Fibroblast of the aortic adventitia (primary cell): ENCODE measurements at regions not wholly inside any gene's neighbourhood (a gene's known extent, or its start where the extent isn't known, plus 50 kb on each side); places are given as distances from the start of the nearest gene placed in this dataset.
A peak's percentile ranks its signal among the peaks of the same experiment; 100 is the strongest.

Experiments
- DNase-seq: peaks from one replicate; pipeline ENCODE4 v3.0.0-alpha.2; 2010; ENCODE audit warnings: low read depth
- H3K4me3 ChIP-seq: 2 replicates; pipeline ENCODE4 v1.5.1; 2011; ENCODE audit warnings: low read depth, mild to moderate bottlenecking, control low read depth, low read length, moderate library complexity
- TF ChIP-seq, protein P1 (sequence below): IDR thresholded peaks from 2 replicates; pipeline ENCODE4 v1.5.1; 2011; ENCODE audit warnings: mild to moderate bottlenecking, low read length, control low read depth, inconsistent platforms; ENCODE audit not compliant: insufficient read depth

DNA sequence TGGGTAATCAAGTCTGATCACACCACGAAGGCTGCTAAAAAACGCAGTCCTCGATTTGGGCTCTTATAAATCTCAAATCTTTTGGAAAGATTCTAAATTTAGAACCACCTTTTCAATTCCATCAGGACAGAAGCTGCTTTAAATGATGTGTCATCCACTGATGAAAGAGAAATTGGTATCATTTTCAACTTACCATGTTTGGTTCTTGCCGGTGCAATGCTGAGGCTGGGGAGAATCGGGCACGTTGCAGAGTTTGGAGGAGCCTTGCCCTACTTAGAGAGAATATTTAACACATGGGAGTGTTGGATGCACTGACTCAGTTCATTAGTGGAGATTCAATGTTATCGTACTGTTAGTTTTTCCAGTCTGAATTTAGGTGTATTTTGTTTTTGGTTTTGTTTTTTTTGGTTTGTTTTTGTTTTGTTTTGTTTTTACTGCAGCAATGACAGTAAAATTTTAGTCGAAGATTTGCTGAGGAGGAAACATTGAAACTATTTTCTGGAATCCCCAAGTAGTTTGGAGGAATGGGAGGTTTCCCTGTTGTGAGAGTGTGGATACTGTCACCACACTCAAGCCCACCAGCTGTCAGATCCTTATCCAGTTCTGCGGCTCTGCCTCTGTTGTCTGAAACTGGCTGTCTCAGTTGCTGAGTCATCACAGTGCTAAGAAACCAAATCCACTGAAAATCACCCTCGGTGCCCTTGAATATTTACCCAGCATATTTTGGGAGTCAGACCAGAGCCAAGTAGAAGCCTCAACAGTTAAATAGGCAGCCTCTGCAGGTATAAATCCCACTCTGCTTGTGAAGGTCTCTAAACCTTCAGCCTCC, 497.0 kb downstream of the BTBD3 start:
- peak; percentile 19 for DNase-seq
- H3K4me3 ChIP-seq: no peak overlapping the region
- TF ChIP-seq, protein P1, sequence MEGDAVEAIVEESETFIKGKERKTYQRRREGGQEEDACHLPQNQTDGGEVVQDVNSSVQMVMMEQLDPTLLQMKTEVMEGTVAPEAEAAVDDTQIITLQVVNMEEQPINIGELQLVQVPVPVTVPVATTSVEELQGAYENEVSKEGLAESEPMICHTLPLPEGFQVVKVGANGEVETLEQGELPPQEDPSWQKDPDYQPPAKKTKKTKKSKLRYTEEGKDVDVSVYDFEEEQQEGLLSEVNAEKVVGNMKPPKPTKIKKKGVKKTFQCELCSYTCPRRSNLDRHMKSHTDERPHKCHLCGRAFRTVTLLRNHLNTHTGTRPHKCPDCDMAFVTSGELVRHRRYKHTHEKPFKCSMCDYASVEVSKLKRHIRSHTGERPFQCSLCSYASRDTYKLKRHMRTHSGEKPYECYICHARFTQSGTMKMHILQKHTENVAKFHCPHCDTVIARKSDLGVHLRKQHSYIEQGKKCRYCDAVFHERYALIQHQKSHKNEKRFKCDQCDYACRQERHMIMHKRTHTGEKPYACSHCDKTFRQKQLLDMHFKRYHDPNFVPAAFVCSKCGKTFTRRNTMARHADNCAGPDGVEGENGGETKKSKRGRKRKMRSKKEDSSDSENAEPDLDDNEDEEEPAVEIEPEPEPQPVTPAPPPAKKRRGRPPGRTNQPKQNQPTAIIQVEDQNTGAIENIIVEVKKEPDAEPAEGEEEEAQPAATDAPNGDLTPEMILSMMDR: no peak

DNA sequence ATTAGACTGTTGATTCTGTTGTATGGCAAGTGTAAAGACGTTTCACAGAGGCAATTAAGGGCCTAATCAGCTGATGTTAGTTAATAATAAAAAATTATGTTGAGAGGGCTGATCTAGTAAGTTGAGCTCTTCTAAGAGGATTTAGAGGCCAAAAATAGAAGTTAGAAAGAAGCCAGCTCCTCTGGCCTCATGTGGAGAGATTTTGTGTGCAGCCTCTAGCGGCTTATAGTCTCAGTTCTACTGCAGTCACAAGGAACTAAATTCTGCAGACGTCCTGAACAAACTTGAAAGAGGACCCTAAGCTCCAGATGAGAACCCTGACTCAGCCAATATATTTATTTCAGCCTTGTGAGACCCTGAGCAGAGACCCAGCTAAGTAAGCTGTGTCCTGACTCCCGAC, 498.6 kb downstream of the BTBD3 start:
- TF ChIP-seq, protein P1: no peak
- DNase-seq: no peak
- no peak overlapping the region for H3K4me3 ChIP-seq

GRCh38 chr20:12433724-12434123, 516.0 kb downstream of the BTBD3 start:
- no peak overlapping the region for H3K4me3 ChIP-seq
- DNase-seq: no peak
- TF ChIP-seq, protein P1: no peak

DNA sequence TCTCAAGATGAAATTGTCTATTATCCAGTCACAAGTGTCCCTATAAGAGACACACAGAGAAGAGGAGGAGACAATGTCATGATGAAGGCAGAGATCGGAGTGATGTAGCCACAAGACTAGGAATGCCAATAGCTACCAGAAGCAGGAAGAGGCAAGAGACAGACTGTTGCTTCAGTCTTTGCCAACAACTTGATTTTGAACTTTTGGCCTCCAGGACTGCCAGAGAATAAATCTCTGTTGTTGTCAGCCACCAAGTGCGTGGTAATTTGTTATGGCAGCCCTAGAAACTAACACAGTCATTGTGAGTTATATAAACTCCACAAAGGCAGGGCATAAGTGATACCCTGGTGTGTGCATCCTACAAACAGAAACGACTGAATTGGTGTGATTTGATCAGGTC, 517.0 kb downstream of the BTBD3 start:
- no peak for DNase-seq
- TF ChIP-seq, protein P1: no peak
- H3K4me3 ChIP-seq: no peak overlapping the region

GRCh38 chr20:12435268-12435667, 517.6 kb downstream of the BTBD3 start:
- H3K4me3 ChIP-seq: no peak overlapping the region
- TF ChIP-seq, protein P1: no peak
- DNase-seq: no peak

DNA sequence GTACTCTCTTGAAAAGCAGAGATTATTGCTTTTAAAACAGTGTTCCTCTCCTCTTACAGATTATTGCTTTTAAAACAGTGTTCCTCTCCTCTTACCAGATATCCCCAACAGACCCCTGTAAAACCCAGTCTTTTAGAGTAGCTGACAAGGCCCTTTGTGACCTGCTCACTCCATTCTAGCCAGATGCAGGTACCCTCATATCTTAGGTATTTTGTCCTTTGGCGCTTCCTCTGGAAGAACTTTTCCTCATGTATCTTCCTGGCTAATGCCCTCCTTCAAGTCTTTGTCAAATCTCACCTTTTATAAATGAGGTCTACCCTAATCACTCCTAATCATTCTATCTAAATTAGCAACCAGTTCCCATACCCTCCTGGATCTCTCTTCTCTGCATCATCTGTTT, 536.0 kb downstream of the BTBD3 start:
- no peak overlapping the region for H3K4me3 ChIP-seq
- DNase-seq: no peak
- TF ChIP-seq, protein P1: no peak

DNA sequence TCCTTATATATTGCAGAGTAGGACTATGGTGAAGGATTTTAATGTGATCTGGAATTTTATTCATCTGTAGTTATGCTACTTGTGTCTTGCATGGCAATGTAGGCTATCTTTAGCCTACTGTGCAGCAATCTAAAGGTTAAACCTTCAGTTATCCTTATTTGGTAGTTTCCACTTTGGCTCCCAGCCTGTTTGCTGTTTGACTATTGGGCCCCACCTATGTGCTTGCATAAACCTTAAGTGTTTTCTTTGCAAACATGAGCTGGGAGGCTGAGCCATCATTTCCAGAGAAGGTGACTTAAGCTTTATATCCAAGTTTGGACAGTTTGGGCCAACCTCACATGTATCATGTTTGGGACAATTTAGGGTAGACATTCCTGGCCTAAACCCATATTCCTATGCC, 537.5 kb downstream of the BTBD3 start:
- TF ChIP-seq, protein P1: no peak
- DNase-seq: no peak
- no peak overlapping the region for H3K4me3 ChIP-seq
